Osteocyte (in vitro differentiated cells): ENCODE measurements at regions not wholly inside any gene's neighbourhood (a gene's known extent, or its start where the extent isn't known, plus 50 kb on each side); places are given as distances from the start of the nearest gene placed in this dataset.

ENCODE experiments used
- DNase-seq: peaks from one replicate; pipeline ENCODE4 v3.0.0; 2021; ENCODE audit warnings: mixed read lengths; ENCODE audit not compliant: unreplicated experiment; ENCODE audit errors: extremely low spot score
- H3K27ac Mint-ChIP-seq: one replicate; pipeline ENCODE4 v1.8.0; 2021; ENCODE audit warnings: mild to moderate bottlenecking, mixed read lengths; ENCODE audit not compliant: unreplicated experiment
- H3K27me3 Mint-ChIP-seq: one replicate; pipeline ENCODE4 v1.8.0; 2021; ENCODE audit warnings: mixed read lengths; ENCODE audit not compliant: unreplicated experiment
- H3K36me3 Mint-ChIP-seq: one replicate; pipeline ENCODE4 v1.8.0; 2021; ENCODE audit warnings: mixed read lengths; ENCODE audit not compliant: unreplicated experiment
- H3K4me1 Mint-ChIP-seq: one replicate; pipeline ENCODE4 v1.8.0; 2021; ENCODE audit warnings: mixed read lengths; ENCODE audit not compliant: unreplicated experiment
- H3K4me3 Mint-ChIP-seq: one replicate; pipeline ENCODE4 v1.8.0; 2021; ENCODE audit warnings: mild to moderate bottlenecking, moderate library complexity, mixed read lengths; ENCODE audit not compliant: unreplicated experiment
- H3K9me3 Mint-ChIP-seq: one replicate; pipeline ENCODE4 v1.8.0; 2021; ENCODE audit warnings: mixed read lengths; ENCODE audit not compliant: unreplicated experiment
- TF ChIP-seq, protein P1 (sequence below): fragments of 200-600 bp; sonication (generic); IDR thresholded peaks from 2 replicates; pipeline ENCODE4 v1.5.0; 2021; ENCODE audit warnings: antibody characterized with exemption, mild to moderate bottlenecking, moderate library complexity

DNA sequence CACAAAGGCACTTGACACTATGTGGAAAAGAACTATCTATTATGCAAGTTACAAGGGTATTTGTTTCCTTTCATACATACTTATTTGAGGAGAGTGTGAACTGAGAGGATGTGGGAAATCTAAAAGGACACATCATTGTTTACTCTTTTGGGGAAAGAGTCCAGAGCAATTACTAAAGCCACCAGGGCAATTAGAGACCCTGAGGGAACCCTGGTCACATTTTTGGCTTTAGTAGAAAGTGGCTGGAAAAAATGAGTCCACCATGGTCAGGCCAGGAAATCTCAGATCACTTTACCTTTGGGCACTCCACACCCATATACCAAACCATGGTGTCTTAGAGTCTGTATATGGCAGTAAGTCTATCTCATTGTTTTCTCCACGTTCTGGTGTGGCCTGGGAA is 243.3 kb downstream of the HLX start:
- DNase-seq: no peak
- no peak overlapping the region for H3K4me3 Mint-ChIP-seq
- H3K4me1 Mint-ChIP-seq: peaks cover 20% of the 10 kb centered on the region
- peaks cover 11% of the 10 kb centered on the region for H3K27me3 Mint-ChIP-seq
- no peak overlapping the region for H3K27ac Mint-ChIP-seq
- peaks cover 14% of the 10 kb centered on the region for H3K9me3 Mint-ChIP-seq
- TF ChIP-seq, protein P1, sequence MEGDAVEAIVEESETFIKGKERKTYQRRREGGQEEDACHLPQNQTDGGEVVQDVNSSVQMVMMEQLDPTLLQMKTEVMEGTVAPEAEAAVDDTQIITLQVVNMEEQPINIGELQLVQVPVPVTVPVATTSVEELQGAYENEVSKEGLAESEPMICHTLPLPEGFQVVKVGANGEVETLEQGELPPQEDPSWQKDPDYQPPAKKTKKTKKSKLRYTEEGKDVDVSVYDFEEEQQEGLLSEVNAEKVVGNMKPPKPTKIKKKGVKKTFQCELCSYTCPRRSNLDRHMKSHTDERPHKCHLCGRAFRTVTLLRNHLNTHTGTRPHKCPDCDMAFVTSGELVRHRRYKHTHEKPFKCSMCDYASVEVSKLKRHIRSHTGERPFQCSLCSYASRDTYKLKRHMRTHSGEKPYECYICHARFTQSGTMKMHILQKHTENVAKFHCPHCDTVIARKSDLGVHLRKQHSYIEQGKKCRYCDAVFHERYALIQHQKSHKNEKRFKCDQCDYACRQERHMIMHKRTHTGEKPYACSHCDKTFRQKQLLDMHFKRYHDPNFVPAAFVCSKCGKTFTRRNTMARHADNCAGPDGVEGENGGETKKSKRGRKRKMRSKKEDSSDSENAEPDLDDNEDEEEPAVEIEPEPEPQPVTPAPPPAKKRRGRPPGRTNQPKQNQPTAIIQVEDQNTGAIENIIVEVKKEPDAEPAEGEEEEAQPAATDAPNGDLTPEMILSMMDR: no peak
- H3K36me3 Mint-ChIP-seq: no peaks in the 10 kb centered on the region

DNA sequence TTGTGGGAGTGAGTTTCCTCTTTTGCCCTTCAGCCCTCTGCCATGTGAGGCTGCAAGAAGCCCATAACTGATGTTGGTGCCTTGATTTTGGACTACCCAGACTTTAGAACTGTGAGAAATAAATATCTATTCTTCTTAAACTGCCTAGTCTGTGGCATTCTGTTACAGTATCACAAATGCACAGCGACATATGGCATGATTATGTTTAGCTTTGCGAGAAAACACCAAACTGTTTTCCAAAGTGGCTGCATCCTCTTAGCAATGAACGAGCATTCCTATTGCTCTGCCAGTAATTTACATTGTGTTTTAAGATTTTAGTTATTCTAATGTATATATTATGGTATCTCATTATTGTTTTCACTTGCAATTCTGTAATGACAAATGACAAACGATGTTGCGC is 246.7 kb downstream of the HLX start:
- H3K4me3 Mint-ChIP-seq: no peak overlapping the region
- DNase-seq: no peak
- H3K27ac Mint-ChIP-seq: no peak overlapping the region
- peaks cover 20% of the 10 kb centered on the region for H3K9me3 Mint-ChIP-seq
- peaks cover 31% of the 10 kb centered on the region for H3K27me3 Mint-ChIP-seq
- H3K4me1 Mint-ChIP-seq: no peaks in the 10 kb centered on the region
- no peaks in the 10 kb centered on the region for H3K36me3 Mint-ChIP-seq
- TF ChIP-seq, protein P1: no peak

GRCh38 chr1:221137666-221138065 is 258.4 kb downstream of the HLX start:
- H3K4me1 Mint-ChIP-seq: peaks cover 2% of the 10 kb centered on the region
- no peak overlapping the region for H3K27ac Mint-ChIP-seq
- no peak for DNase-seq
- TF ChIP-seq, protein P1: no peak
- no peak overlapping the region for H3K4me3 Mint-ChIP-seq
- H3K27me3 Mint-ChIP-seq: peaks cover 25% of the 10 kb centered on the region
- H3K36me3 Mint-ChIP-seq: no peaks in the 10 kb centered on the region
- H3K9me3 Mint-ChIP-seq: no peaks in the 10 kb centered on the region

DNA sequence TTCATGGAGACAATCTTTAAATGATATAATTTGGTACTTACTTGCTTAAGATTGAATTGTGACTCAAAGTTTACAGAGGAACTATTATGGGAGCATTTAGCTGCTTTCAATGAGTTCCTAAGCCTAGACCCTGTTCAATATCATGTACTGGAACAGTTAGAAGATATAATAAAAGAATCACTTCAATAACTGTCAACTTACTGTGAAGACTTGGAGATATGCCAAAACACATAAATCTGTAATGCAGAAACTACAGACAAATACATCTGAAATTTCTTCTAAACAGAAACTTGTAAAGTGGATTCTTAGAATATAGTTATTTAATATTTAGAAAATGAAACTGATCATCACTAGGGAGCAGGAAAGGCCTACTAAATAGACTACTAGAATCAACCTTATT is 259.3 kb downstream of the HLX start:
- no peak overlapping the region for H3K27ac Mint-ChIP-seq
- no peaks in the 10 kb centered on the region for H3K36me3 Mint-ChIP-seq
- H3K4me1 Mint-ChIP-seq: peaks cover 2% of the 10 kb centered on the region
- TF ChIP-seq, protein P1: no peak
- peaks cover 21% of the 10 kb centered on the region for H3K27me3 Mint-ChIP-seq
- no peak overlapping the region for H3K4me3 Mint-ChIP-seq
- no peaks in the 10 kb centered on the region for H3K9me3 Mint-ChIP-seq
- DNase-seq: no peak

- TF ChIP-seq, protein P1: no peak
- no peaks in the 10 kb centered on the region for H3K36me3 Mint-ChIP-seq
- DNase-seq: no peak
- no peak overlapping the region for H3K27ac Mint-ChIP-seq
- H3K27me3 Mint-ChIP-seq: peaks cover 17% of the 10 kb centered on the region
- no peak overlapping the region for H3K4me3 Mint-ChIP-seq
- H3K4me1 Mint-ChIP-seq: peaks cover 2% of the 10 kb centered on the region
- H3K9me3 Mint-ChIP-seq: no peaks in the 10 kb centered on the region
Measured at GRCh38 chr1:221139991-221140390, 260.7 kb downstream of the HLX start.
